VCaP (cell line): ENCODE measurements at regions not wholly inside any gene's neighbourhood (a gene's known extent, or its start where the extent isn't known, plus 50 kb on each side); places are given as distances from the start of the nearest gene placed in this dataset.

ENCODE experiments used
- H3K27ac ChIP-seq: fragments of 450-650 bp; 2 replicates; pipeline ENCODE4 v1.5.1; 2017
- TF ChIP-seq, protein P1 (sequence below): fragments of 450-650 bp; conservative IDR thresholded peaks from 2 replicates; pipeline ENCODE4 v1.5.1; 2017; ENCODE audit warnings: mild to moderate bottlenecking, moderate library complexity

DNA sequence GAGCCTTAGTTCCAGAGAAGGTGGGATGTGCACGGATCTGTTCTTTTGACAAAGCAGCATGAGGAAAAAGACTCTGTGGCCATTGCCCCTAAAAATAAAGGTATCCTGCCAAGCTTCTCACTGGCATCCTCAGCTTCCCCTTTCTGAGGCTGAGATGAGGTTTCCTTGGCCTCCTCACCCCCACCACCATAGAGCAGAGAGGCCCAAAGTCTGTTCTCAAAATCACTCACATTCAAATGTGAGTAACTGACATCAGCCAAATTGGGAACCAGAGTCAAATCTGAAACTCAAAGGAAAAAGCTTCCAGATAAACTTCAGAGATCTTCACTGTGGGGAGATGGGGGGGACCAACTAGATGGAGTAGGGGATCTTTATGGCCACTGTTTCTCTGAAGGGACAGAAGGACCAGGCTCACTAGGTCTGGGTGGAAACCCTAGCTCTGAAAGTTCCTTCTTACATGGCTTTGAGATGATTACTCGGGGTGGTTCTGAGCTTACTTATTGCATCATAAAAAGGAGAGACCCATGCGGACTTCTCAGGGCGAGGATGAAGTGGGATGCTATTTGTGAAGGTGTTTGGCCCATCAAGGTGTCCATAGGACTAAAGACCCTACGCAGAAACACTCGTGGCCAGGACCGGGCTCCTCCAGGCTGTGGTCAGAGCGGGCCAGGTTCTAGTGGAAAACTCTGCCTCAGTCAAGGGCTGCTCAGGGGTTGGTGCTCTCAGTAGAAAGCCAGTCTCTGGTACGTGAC lies 61.5 kb upstream of the MEF2A start:
- TF ChIP-seq, protein P1, sequence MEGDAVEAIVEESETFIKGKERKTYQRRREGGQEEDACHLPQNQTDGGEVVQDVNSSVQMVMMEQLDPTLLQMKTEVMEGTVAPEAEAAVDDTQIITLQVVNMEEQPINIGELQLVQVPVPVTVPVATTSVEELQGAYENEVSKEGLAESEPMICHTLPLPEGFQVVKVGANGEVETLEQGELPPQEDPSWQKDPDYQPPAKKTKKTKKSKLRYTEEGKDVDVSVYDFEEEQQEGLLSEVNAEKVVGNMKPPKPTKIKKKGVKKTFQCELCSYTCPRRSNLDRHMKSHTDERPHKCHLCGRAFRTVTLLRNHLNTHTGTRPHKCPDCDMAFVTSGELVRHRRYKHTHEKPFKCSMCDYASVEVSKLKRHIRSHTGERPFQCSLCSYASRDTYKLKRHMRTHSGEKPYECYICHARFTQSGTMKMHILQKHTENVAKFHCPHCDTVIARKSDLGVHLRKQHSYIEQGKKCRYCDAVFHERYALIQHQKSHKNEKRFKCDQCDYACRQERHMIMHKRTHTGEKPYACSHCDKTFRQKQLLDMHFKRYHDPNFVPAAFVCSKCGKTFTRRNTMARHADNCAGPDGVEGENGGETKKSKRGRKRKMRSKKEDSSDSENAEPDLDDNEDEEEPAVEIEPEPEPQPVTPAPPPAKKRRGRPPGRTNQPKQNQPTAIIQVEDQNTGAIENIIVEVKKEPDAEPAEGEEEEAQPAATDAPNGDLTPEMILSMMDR: no peak
- H3K27ac ChIP-seq: no peak overlapping the region

DNA sequence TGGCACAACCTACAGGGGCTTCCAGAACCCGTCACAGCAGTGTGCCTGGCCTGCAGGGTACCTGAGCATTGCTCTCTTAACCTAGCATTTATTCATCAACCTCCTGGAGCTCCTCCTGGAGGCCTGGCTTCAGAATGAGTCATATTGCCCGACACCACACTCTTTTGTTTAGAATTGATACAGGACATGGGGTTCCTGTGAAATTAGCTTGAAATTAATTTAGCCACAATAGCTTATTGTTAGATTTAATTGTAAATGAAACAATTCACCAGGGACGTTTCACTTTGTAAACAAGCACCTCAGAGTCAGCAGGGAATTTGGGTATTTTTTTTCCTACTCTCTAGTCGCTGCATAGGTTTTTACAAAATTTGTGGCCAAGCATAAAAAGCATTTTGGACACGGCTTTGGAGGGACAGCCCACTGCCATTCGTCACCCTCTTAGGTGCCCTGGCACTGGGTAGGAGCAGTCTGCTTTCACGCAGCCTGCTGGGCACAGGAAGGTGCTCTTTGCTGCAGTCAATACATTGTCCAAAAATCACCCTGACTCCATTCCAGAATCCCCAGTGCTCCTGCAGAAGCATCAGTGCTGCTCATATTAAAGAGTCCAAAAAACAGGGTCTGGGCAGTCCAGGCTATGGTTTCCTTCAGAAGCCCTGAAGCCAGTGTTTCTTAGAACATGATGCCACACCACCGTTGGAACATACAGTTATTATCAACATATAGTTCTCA lies 60.8 kb upstream of the MEF2A start:
- no peak overlapping the region for H3K27ac ChIP-seq
- TF ChIP-seq, protein P1: no peak

DNA sequence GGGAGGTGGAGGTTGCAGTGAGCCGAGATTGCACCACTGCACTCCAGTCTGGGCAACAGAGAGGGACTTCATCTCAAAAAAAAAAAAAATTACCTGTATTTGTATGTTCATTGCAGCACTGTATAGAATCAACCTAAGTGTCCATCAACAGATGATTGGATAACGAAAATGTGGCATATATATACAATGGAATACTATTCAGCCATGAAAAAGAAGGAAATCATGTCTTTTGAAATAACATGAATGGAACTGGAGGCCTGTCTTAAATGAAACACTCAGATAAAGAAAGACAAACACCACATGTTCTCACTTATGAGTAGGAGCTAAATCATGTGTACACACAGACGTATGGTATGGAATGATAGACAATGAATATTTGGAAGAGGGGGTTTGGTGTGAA lies 59.4 kb upstream of the MEF2A start:
- H3K27ac ChIP-seq: no peak overlapping the region
- TF ChIP-seq, protein P1: no peak

DNA sequence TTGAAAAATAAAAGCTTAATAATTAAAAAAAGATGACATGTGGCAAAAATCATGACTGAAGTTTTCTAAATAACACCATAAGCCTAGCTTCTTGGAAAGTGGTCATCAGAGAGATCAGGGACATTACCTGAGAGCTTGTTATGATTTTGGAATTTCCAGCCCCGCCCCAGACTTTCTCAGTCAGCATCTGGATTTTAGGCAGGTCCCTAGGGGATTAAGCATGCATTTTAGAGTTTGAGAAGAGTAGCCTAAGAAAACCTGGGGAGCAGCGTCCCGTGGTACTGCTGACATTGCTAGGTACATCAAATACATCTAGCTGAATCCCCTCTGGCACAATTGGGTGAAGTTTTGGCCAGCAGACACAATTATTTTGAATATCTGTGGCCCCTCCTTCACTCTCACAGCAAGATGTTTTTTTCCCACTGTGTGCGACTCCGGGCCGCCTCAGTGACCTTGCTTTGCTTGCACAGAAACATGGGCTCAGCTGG lies 58.7 kb upstream of the MEF2A start:
- TF ChIP-seq, protein P1: no peak
- no peak overlapping the region for H3K27ac ChIP-seq

DNA sequence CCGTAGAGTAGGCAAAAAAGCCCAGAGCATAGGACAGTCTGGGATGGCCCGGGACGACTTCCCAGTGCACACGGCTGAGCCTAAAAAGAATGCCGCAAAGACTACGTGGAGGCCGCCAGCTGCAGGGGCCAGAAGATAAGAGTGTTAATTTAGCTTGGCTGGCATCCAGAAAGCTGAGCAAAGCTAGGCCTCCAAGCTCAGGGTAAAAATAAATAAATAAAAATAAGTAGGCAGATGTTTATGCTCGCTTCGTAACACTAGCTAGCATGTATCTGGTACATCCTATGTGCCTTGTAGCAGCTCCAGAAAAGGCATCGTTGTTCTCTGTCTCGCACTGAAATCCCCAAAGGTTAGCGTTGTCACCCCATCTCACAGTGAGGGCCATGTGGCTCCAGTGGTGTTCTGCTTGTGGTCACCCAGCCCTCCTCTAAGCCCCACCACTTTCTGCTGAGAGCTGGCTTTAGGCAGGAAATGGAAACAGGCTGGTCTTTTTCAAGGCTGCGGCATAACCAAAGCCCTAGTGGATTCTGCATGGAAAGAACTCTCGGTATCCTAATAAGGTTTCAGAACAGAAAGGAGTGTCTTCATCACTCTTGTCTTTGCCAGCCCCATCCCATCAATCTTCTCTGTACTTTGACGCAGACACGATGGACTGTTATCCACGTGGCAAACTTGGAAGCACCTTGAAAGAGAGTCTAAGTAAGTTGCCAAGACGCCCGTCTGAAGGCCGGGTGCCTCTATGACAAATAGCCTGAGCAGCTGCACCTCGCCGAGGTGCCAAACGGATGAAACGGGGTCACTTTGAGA lies 58.1 kb upstream of the MEF2A start:
- TF ChIP-seq, protein P1: no peak
- H3K27ac ChIP-seq: no peak overlapping the region

DNA sequence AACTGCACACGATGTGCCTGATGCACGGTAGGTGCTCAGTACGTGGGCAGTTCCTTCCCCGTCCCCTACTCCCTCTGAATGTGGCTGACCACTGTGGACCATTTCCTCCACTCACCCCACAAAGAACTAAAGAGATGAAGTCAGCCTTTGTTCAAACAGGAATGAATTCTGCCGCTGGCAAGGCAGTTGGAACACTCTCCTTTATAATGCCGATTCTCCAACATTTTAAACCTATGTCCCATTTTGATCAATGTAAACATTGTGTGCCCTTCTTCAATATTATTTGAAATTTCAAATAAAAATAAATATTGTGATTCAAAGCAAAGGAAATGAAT lies 57.5 kb upstream of the MEF2A start:
- H3K27ac ChIP-seq: no peak overlapping the region
- TF ChIP-seq, protein P1: no peak

DNA sequence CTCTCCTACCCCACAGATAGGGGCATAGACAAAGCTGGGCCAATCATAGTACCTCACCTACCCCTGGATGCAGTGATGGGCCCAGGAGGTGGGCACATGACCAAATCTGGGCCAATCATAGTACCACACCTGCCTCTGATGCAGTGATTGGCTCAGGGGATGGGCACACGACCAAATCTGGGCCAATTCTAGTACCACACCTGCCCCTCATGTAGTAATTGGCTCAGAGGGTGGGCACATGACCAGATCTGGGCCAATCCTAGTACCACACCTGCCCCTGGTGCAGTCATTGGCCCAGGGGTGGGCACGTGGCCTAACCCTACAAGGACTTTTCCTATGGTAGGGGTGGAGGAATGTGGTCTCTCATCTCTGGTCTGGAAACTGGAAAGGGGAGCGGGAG lies 56.9 kb upstream of the MEF2A start:
- TF ChIP-seq, protein P1: no peak
- H3K27ac ChIP-seq: no peak overlapping the region
